NCI-H524 (cell line): ENCODE measurements at regions not wholly inside any gene's neighbourhood (a gene's known extent, or its start where the extent isn't known, plus 50 kb on each side); places are given as distances from the start of the nearest gene placed in this dataset.

Experiments
- DNase-seq, 2 experiments: peaks; one replicate each; lab custom pipeline; 2025; lab: John Stamatoyannopoulos, UW

DNA sequence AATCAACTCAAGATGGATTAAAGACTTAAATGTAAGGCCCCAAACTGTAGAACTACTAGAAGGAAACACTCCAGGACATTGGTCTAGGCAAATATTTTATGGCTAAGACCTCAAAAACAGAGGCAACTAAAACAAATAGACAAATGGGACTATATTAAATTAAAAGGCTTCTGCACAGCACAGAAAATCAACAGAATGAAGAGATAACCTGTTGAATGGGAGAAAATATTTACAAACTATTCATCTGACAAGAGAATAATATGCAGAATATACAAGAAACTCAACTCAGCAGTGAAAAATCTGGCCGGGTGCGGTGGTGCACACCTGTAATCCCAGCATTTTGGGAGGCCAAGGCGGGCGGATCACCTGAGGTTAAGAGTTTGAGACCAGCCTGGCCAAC is 84.1 kb upstream of the HNRNPU start:
- no peak for DNase-seq

DNA sequence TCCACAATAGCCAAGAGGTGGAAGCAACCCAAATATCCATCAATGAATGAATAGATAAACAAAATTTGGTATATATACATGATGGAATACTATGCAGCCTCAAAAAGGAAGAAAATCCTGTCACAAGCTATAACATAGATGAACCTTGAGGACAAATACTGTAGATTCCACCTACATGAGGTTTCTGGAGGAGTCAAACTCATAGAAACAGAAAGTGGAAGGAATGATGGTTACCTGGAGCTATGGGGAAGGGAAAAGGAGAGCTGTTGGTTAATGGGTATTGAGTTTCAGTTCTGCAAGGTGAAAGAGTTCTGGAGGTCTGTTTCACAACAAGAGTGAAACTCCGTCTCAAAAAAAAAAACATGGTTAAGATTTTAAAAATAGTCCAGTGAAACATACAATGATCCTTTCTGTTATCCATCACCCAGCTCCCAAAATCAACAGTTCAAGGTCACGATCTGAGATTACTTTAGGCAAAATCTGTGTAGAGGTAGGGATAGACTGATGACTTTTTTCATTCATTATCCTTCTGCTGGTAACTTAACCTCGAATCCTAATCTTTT is 80.8 kb upstream of the HNRNPU start:
- DNase-seq, result no peak

DNA sequence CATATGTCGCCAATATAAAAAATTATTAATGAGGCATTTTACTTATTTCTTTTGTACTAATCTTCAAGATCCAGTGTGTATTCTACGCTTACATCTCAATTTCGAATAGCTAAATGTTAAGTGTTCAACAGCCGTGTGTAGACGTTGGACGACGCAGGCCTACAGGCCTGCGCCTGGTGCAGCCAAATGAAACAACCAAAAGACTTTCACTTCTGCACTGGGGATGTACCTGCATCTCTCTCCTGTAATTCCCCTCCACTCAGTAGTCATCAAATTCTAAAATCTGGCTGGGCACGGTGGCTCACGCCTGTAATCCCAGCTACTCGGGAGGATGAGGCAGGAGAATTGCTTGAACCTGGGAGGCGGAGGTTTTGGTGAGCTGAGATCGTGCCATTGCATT is 76.8 kb upstream of the HNRNPU start:
- no peak for DNase-seq

DNA sequence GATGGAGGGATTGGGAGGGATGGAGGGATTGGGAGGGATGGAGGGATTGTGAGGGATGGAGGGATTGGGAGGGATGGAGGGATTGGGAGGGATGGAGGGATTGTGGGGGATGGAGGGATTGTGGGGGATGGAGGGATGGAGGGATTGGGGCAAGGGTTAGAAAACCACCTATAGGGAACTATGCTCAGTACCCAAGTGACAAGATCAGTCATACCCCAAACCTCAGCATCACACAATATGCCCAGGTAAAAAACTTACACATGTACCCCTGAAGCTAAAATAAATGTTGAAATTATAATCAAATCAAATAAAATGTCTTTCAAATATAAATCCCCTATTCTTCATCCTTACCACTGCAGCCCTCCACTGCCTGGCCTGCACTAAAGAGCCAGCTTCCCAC is 72.8 kb upstream of the HNRNPU start:
- no peak for DNase-seq

DNA sequence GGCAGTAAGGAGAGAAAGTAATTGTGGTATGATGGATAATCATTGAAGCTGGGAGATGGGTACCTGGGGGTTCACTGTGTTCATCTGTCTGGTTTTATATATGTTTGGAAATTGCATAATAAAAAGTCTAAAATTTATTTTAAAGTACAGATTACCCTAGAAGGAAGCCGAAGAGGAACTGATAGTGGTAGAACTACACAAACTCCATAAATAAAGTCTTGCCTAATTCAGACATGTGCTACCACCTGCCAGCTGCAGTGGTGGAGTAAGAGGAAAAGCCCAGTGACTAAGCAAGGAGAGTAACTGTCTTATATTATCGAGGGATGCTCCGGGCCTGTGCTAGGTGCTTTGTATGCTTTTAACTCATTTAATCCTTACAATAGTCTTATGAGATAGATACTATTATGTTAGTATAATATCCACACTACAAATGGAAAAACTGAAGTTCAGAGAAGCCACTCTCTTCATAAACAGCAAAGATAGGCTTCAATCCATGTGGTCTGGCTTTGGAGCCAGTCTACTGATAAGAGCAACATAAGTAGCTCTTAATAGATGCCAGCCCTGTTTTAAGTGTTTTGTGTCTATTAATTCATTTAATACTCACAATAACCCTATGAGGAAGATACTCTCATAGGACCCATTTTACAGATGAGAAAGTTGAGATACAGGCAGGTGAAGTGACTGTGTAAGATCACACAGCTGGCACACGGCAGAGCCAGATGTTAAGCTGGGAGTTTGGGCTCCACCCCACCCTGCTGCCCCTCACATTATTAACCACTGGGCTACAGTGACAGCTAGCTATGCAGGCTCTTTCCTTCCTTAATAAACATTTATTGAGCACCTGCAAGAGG is 56.8 kb upstream of the HNRNPU start:
- DNase-seq, result no peak

DNA sequence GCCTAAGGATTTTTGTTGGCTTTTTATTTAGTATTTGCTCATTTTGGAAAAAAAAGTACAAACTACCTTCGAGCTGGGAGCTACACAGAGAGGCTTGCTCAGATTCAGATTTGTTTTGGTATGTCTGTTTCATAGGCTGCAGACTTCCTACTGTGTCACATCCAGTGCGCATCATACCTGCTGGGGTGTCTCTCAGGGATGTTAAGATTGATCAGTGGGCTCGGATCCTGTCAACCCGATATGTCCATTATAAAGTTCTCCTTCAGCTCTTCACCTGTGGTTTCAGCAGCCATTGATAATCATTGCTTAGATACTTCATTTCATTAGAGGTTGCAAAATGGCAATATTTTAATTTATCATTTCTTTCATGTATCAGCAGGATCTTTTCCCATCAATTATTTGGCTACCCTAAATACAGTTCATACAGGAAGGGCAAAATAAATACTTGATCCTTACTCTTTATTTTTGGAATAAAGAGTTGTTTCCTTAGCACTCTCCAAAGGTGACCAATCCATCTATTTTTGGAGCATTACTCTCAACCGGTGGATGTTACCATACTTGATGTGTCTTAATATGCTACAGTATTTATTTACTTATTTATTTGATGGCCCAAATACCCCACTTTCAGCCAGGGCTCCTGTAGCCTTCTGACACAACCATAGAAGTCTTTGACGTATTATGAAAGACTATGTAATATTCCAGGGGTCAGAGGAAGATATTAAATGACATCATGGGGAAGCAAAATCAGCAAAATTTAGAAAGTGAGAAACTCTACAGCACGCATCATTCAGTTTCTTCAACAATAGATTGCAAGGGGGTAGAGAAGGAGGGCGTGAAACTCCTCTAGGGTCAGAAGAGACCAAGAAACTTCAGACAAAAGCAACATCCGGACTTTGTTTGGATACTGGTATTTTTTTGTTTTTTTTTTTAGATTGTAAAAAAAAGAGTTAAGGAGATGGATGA is 55.3 kb upstream of the HNRNPU start:
- DNase-seq, result no peak

DNA sequence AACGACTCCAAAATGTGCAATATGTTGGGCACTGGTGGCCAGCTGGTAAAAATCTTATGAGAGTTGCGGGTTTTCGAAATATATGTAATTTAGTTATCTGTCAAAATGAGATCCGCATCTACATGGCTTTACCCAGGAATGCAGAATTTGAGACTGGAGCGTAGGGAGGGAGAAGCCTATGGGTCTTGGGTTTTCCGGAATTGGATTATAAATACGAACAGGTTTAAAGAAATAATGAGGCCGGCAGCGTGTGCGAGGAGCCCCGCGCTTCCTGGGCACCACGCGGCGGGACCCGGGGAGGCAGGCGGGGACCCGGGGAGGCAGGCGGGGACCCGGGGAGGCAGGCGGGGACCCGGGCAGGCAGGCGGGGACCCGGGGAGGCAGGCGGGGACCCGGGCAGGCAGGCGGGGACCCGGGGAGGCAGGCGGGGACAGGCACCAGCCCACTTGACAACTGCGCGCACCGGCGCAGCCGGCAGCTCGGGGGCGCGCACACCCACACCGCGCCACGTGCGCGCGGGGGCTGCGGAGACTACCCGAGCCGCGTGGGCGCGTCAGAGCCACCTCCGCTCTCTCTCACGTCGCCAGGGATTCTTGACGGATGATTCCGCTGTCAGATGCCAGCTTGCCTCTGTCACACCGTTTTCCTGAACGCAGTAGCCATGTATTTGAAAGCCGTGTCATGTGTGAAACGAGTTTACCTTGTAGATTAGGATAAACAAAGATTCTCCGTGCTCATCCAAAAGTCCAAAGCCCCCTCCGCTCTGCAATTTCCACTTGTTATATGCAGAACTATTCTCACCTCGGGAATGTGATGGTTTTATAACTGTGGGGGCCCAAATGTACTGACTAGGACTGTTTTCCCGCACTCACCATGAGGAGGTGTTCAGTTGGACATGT is 54.3 kb upstream of the HNRNPU start:
- DNase-seq, result peak; percentile 25 to 65

DNA sequence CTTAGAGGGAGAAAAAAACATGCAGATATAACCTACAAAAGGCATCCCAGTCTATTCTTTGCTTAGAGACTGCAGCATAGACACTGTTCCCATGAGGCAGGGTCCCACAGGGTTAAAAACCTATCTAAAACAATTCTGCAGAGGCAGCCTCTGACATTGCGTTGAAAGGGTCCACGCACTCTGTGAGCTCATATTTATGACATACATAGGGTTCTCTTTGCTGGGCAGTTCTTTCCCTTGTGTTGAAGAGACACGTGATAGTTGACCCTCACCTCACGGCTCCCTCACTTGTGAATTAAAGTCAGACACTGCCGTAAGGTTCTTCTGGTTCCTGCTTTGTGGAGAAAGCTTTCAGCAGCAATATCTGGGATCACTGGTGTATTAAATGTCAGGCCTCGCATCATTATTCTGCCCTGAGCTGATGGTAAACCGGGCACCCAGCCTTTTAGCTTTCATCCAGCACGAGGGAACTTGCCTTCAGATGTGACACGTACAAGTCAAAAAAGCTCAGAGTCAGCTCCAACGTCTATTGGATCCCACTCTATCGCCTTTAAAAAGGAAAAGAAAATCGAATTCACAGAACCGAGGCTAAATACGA is 52.8 kb upstream of the HNRNPU start:
- no peak for DNase-seq

DNA sequence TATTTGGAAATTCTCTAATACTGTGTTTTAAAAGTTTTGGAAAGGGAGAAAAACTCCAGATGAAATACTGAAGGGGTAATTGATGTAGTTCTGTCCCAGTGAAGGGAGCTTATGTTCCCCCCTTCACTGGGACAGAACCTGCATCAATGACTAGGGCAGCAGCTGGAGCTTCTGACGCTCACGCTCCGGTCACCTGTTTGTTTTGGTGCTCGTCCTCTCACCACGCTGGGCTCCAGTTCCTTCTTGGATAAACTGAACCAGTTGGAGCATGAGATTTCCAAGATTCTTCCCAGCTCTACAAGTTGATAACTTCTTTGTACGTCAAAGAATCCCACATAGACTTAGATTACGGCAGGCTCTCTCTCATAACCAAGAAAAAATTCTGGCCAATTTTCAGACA is 51.4 kb upstream of the HNRNPU start:
- no peak for DNase-seq

DNA sequence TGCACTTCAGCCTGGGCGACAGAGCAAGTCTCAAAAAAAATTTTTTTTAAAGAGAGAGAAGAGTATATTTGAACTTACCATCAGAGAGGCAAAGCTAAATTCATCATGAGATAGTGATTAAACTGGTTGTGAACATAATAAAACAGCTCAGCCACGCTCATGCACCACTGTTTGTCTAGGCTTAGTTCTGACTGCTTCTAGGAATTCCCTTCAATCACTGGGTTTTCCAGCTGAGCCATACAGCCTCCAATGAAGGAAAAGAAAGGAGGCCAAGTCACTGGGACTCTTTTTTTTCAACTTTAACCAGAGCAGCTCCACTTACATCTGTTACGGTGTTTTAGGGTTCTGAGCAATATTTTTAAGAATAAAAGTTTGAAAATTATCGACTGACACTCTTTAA is 50.4 kb upstream of the HNRNPU start:
- no peak for DNase-seq
